Neural cell (in vitro differentiated cells): ENCODE measurements at regions not wholly inside any gene's neighbourhood (a gene's known extent, or its start where the extent isn't known, plus 50 kb on each side); places are given as distances from the start of the nearest gene placed in this dataset.
"Not testable (repeated sequence)": the region's sequence is repeated elsewhere in the genome, so short reads cannot be mapped to it uniquely, and the experiment has no call there.

Experiments used
- H2AFZ ChIP-seq: fragments of 200-600, 300-800 bp; sonication (generic), shearing (Covaris generic); 2 replicates; pipeline ENCODE4 v1.6.0; 2014; ENCODE audit warnings: low read depth, mild to moderate bottlenecking, antibody characterized with exemption, low read length, moderate library complexity
- H3F3A ChIP-seq: fragments of 200-600 bp; shearing (Covaris generic); 2 replicates; pipeline ENCODE4 v1.6.1; 2016; ENCODE audit warnings: mild to moderate bottlenecking, moderate library complexity, mixed read lengths, antibody characterized with exemption, low read length; ENCODE audit not compliant: insufficient read depth, poor library complexity, severe bottlenecking
- H3K27ac ChIP-seq: fragments of 200-600, 300-800 bp; sonication (generic), shearing (Covaris generic); 2 replicates; pipeline ENCODE4 v1.5.1; 2014; ENCODE audit warnings: mild to moderate bottlenecking, low read length, moderate library complexity
- H3K27me3 ChIP-seq: fragments of 300-800, 200-600 bp; sonication (generic), shearing (Covaris generic); 2 replicates; pipeline ENCODE4 v1.6.0; 2014; ENCODE audit warnings: mild to moderate bottlenecking, low read depth, low read length, moderate library complexity; ENCODE audit not compliant: insufficient read depth
- H3K36me3 ChIP-seq: fragments of 300-800, 200-600 bp; sonication (generic), shearing (Covaris generic); 2 replicates; pipeline ENCODE4 v1.5.1; 2014; ENCODE audit warnings: mild to moderate bottlenecking, antibody characterized with exemption, low read length, moderate library complexity; ENCODE audit not compliant: insufficient read depth
- H3K4me2 ChIP-seq: fragments of 300-800, 200-600 bp; sonication (generic), shearing (Covaris generic); 2 replicates; pipeline ENCODE4 v1.6.0; 2014; ENCODE audit warnings: mild to moderate bottlenecking, low read length
- H3K4me3 ChIP-seq: fragments of 300-800, 200-600 bp; sonication (generic), shearing (Covaris generic); 2 replicates; pipeline ENCODE4 v1.5.1; 2014; ENCODE audit warnings: mild to moderate bottlenecking, low read length, moderate library complexity
- H3K79me2 ChIP-seq: fragments of 200-600 bp; shearing (Covaris generic); replicated peaks from 2 replicates; pipeline ENCODE4 v1.6.0; 2014; ENCODE audit warnings: mild to moderate bottlenecking, low read length, moderate library complexity; ENCODE audit not compliant: insufficient read depth
- H3K9ac ChIP-seq: fragments of 300-800, 200-600 bp; sonication (generic), shearing (Covaris generic); 2 replicates; pipeline ENCODE4 v1.6.1; 2016; ENCODE audit warnings: mild to moderate bottlenecking, low read length, mixed read lengths
- H3K9me2 ChIP-seq: fragments of 200-600 bp; shearing (Covaris generic); 2 replicates; pipeline ENCODE4 v1.6.1; 2016; ENCODE audit warnings: mild to moderate bottlenecking, low read length, mixed read lengths; ENCODE audit not compliant: insufficient read depth
- H3K9me3 ChIP-seq: fragments of 200-600, 300-800 bp; sonication (generic), shearing (Covaris generic); 2 replicates; pipeline ENCODE4 v1.6.1; 2016; ENCODE audit warnings: mild to moderate bottlenecking, mixed run types, low read length, moderate library complexity, mixed read lengths
- H4K20me1 ChIP-seq: fragments of 200-600 bp; shearing (Covaris generic); 2 replicates; pipeline ENCODE4 v1.6.1; 2016; ENCODE audit warnings: mild to moderate bottlenecking, mixed run types; ENCODE audit not compliant: insufficient read depth
- EP300 ChIP-seq: fragments of 450-650 bp; conservative IDR thresholded peaks from 2 replicates; pipeline ENCODE4 v1.6.1; 2014; ENCODE audit warnings: antibody characterized with exemption, mild to moderate bottlenecking, moderate library complexity; ENCODE audit not compliant: poor library complexity, severe bottlenecking
- EZH2 ChIP-seq: fragments of 200-600, 300-800 bp; shearing (Covaris generic), sonication (generic); IDR thresholded peaks from 2 replicates; pipeline ENCODE4 v1.6.1; 2014; ENCODE audit warnings: antibody characterized with exemption, low read length, borderline replicate concordance, mild to moderate bottlenecking; ENCODE audit not compliant: insufficient read depth, poor library complexity, severe bottlenecking
- MXI1 ChIP-seq: fragments of 450-650 bp; conservative IDR thresholded peaks from 2 replicates; pipeline ENCODE4 v1.6.1; 2014; ENCODE audit warnings: antibody characterized with exemption, mild to moderate bottlenecking; ENCODE audit not compliant: poor library complexity, severe bottlenecking
- POLR2AphosphoS5 ChIP-seq: IDR thresholded peaks from 2 replicates; pipeline ENCODE4 v1.6.1; 2012
- RAD21 ChIP-seq: fragments of 450-650 bp; conservative IDR thresholded peaks from 2 replicates; pipeline ENCODE4 v1.6.1; 2014; ENCODE audit warnings: antibody characterized with exemption, mild to moderate bottlenecking, moderate library complexity
- SMC3 ChIP-seq: fragments of 450-650 bp; conservative IDR thresholded peaks from 2 replicates; pipeline ENCODE4 v1.6.1; 2014; ENCODE audit warnings: antibody characterized with exemption, mild to moderate bottlenecking, moderate library complexity; ENCODE audit not compliant: poor library complexity
- TAF1 ChIP-seq: IDR thresholded peaks from 2 replicates; pipeline ENCODE4 v1.6.1; 2012; ENCODE audit warnings: low read depth
- TF ChIP-seq, protein P1 (sequence below): fragments of 450-650 bp; IDR thresholded peaks from 2 replicates; pipeline ENCODE4 v1.5.1; 2014; ENCODE audit warnings: antibody characterized with exemption, mild to moderate bottlenecking, moderate library complexity; ENCODE audit not compliant: poor library complexity, severe bottlenecking
- TF ChIP-seq, protein P2 (sequence below): IDR thresholded peaks from 2 replicates; pipeline ENCODE4 v1.6.1; 2012; ENCODE audit warnings: borderline replicate concordance

DNA sequence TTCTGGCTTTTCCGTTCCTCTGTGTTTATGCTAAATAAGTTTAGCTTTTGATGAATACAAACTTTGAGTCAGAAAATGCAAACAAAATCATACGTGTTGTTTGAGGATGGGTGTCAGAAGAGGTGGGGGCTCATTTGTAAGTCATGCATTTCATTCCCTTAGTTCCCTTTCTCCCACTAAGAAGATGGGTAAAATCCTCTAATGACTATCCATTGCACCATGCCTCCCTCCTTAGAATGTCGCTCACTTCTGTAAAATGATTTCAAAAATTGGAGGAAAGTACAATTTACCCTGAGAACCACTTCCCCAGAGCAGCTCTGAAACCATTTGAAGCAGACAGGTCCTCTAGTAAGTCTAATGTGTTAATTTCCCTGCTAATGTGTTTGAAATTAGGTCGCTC is 629.6 kb upstream of the VRK2 start:
- Histone ChIP-seq H3K36me3 (no peaks in the 10 kb centered on the region), H2AFZ (no peak overlapping the region), H3K27ac (no peak overlapping the region), H3F3A (no peaks in the 10 kb centered on the region), H3K4me3 (no peak overlapping the region), H3K4me2 (no peak overlapping the region), H3K27me3 (no peaks in the 10 kb centered on the region), H3K79me2 (no peaks in the 10 kb centered on the region), H3K9ac (no peak overlapping the region), H3K9me3 (no peaks in the 10 kb centered on the region), H4K20me1 (no peaks in the 10 kb centered on the region), H3K9me2 (no peaks in the 10 kb centered on the region)
- TF ChIP-seq, protein P1, sequence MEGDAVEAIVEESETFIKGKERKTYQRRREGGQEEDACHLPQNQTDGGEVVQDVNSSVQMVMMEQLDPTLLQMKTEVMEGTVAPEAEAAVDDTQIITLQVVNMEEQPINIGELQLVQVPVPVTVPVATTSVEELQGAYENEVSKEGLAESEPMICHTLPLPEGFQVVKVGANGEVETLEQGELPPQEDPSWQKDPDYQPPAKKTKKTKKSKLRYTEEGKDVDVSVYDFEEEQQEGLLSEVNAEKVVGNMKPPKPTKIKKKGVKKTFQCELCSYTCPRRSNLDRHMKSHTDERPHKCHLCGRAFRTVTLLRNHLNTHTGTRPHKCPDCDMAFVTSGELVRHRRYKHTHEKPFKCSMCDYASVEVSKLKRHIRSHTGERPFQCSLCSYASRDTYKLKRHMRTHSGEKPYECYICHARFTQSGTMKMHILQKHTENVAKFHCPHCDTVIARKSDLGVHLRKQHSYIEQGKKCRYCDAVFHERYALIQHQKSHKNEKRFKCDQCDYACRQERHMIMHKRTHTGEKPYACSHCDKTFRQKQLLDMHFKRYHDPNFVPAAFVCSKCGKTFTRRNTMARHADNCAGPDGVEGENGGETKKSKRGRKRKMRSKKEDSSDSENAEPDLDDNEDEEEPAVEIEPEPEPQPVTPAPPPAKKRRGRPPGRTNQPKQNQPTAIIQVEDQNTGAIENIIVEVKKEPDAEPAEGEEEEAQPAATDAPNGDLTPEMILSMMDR = no peak
- TF ChIP-seq, protein P2, sequence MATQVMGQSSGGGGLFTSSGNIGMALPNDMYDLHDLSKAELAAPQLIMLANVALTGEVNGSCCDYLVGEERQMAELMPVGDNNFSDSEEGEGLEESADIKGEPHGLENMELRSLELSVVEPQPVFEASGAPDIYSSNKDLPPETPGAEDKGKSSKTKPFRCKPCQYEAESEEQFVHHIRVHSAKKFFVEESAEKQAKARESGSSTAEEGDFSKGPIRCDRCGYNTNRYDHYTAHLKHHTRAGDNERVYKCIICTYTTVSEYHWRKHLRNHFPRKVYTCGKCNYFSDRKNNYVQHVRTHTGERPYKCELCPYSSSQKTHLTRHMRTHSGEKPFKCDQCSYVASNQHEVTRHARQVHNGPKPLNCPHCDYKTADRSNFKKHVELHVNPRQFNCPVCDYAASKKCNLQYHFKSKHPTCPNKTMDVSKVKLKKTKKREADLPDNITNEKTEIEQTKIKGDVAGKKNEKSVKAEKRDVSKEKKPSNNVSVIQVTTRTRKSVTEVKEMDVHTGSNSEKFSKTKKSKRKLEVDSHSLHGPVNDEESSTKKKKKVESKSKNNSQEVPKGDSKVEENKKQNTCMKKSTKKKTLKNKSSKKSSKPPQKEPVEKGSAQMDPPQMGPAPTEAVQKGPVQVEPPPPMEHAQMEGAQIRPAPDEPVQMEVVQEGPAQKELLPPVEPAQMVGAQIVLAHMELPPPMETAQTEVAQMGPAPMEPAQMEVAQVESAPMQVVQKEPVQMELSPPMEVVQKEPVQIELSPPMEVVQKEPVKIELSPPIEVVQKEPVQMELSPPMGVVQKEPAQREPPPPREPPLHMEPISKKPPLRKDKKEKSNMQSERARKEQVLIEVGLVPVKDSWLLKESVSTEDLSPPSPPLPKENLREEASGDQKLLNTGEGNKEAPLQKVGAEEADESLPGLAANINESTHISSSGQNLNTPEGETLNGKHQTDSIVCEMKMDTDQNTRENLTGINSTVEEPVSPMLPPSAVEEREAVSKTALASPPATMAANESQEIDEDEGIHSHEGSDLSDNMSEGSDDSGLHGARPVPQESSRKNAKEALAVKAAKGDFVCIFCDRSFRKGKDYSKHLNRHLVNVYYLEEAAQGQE = no peak
- no peak for TF ChIP-seq EP300
- no peak for TF ChIP-seq RAD21
- no peak for TF ChIP-seq EZH2
- TF ChIP-seq TAF1 = no peak
- TF ChIP-seq SMC3 = no peak
- TF ChIP-seq POLR2AphosphoS5 = no peak
- no peak for TF ChIP-seq MXI1

DNA sequence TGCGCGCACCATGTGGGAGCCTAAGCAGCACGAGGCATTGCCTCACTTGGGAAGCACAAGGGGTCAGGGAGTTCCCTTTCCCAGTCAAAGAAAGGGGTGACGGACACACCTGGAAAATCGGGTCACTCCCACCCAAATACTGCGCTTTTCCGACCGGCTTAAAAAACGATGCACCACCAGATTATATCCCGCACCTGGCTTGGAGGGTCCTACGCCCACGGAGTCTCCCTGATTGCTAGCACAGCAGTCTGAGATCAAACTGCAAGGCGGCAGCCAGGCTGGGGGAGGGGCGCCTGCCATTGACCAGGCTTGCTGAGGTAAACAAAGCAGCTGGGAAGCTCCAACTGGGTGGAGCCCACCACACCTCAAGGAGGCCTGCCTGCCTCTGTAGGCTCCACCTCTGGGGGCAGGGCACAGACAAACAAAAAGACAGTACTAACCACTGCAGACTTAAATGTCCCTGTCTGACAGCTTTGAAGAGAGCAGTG is 627.7 kb upstream of the VRK2 start:
- H4K20me1 ChIP-seq, H3K79me2 ChIP-seq, H2AFZ ChIP-seq, H3K27me3 ChIP-seq, H3K9me2 ChIP-seq, H3F3A ChIP-seq, H3K9me3 ChIP-seq, H3K27ac ChIP-seq, H3K36me3 ChIP-seq, H3K4me3 ChIP-seq, H3K9ac ChIP-seq, H3K4me2 ChIP-seq: not testable (repeated sequence)

DNA sequence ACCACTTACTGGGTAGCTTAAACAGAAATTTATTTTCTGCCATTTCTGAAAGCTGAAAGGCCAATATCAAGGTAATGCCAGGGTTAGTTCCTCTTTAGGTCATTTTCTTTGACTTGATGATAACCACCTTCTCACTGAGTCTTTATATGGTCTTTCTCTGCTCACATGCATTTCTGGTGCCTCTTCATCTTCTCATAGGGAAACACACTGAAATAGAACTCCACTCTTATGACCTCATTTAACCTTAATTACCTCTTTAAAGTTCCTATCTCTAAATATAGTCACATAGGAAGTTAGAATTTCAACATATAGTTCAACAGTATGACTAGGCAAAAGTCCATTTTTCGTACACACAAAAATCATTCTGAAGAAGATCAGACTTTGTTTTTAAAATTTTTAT is 616.8 kb upstream of the VRK2 start:
- no peak overlapping the region for H3K4me3 ChIP-seq
- no peaks in the 10 kb centered on the region for H3K9me2 ChIP-seq
- H3K79me2 ChIP-seq = no peaks in the 10 kb centered on the region
- H3K9me3 ChIP-seq = no peaks in the 10 kb centered on the region
- H4K20me1 ChIP-seq = no peaks in the 10 kb centered on the region
- no peaks in the 10 kb centered on the region for H3K27me3 ChIP-seq
- no peak overlapping the region for H3K27ac ChIP-seq
- H3K36me3 ChIP-seq = no peaks in the 10 kb centered on the region
- H2AFZ ChIP-seq = no peak overlapping the region
- H3K9ac ChIP-seq = no peak overlapping the region
- TF ChIP-seq SMC3 (no peak), TAF1 (no peak), EZH2 (no peak), POLR2AphosphoS5 (no peak), EP300 (no peak), MXI1 (no peak), RAD21 (no peak)
- TF ChIP-seq, protein P1 = no peak
- TF ChIP-seq, protein P2 = no peak
- H3F3A ChIP-seq = no peaks in the 10 kb centered on the region
- H3K4me2 ChIP-seq = no peak overlapping the region
